Activated naive CD8-positive, alpha-beta T cell treated with anti-CD3 and anti-CD28 coated beads for 36 hours (primary cell): ENCODE measurements at regions not wholly inside any gene's neighbourhood (a gene's known extent, or its start where the extent isn't known, plus 50 kb on each side); places are given as distances from the start of the nearest gene placed in this dataset.

Experiments used
- DNase-seq: peaks from one replicate; pipeline ENCODE4 v3.0.0; 2021
- H3K27ac Mint-ChIP-seq: one replicate; pipeline ENCODE4 v1.8.0; 2022; ENCODE audit warnings: mild to moderate bottlenecking, moderate library complexity, mixed read lengths
- H3K27me3 Mint-ChIP-seq: one replicate; pipeline ENCODE4 v1.8.0; 2022; ENCODE audit warnings: mild to moderate bottlenecking, mixed read lengths
- H3K36me3 Mint-ChIP-seq: one replicate; pipeline ENCODE4 v1.8.0; 2021; ENCODE audit warnings: mild to moderate bottlenecking, mixed read lengths
- H3K4me1 Mint-ChIP-seq: one replicate; pipeline ENCODE4 v1.8.0; 2021; ENCODE audit warnings: mixed read lengths
- H3K4me3 Mint-ChIP-seq: one replicate; pipeline ENCODE4 v1.8.0; 2022; ENCODE audit warnings: mild to moderate bottlenecking, moderate library complexity, mixed read lengths
- H3K9me3 Mint-ChIP-seq: one replicate; pipeline ENCODE4 v1.8.0; 2022; ENCODE audit warnings: mixed read lengths

DNA sequence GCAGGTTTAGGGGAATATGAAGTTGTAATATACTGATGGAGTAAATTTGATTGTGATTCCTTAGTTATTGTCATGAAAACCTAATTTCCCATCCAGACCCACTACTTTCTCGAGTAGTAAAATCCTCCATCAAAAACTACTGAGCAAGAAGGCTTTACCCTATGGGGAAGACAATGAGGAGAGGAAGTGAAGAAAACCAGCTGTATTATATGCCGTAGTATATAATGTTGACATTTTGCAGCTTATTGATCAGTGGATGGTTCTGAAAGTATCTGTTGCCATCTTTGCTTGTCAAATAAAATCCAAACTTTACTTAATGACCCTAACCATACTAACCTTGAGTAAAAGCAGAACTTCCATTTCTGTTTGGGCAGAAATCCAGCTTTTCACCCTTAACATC lies 292.8 kb upstream of the RAG2 start:
- DNase-seq, result no peak
- H3K36me3 Mint-ChIP-seq, result no peaks in the 10 kb centered on the region
- no peaks in the 10 kb centered on the region for H3K9me3 Mint-ChIP-seq
- H3K27ac Mint-ChIP-seq, result no peak overlapping the region
- no peaks in the 10 kb centered on the region for H3K4me1 Mint-ChIP-seq
- H3K27me3 Mint-ChIP-seq, result no peaks in the 10 kb centered on the region
- no peak overlapping the region for H3K4me3 Mint-ChIP-seq

DNA sequence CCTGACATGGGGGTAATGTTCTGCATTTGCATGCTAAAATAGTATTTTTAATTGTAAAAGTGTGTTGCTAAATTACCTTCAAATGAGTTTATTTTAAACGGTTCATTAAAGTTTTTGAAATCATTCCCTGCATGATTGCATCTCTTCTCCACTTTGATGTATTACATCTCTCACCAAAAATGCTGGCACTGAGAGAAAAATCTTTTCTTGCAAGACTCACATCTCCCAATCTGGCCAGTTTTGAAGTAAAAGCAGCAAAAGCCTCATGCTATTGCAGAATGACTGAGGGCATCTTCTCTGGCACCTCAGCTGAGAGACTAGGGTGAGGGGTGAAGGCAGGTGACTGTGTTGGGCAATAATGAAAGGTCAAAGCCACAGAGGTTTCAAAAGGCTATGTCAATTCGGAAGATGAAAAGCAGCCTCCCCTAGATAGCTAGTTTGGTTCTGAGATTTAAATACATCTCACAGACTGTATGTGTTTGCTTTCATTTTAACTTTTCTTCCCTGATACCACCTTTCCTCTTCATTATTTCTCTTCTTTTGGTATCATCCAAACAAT lies 292.2 kb upstream of the RAG2 start:
- no peak for DNase-seq
- Mint-ChIP-seq H3K4me1 (no peaks in the 10 kb centered on the region), H3K36me3 (no peaks in the 10 kb centered on the region), H3K27ac (no peak overlapping the region), H3K4me3 (no peak overlapping the region), H3K27me3 (no peaks in the 10 kb centered on the region), H3K9me3 (no peaks in the 10 kb centered on the region)

- no peaks in the 10 kb centered on the region for H3K27me3 Mint-ChIP-seq
- H3K9me3 Mint-ChIP-seq, result no peaks in the 10 kb centered on the region
- no peak overlapping the region for H3K4me3 Mint-ChIP-seq
- no peaks in the 10 kb centered on the region for H3K36me3 Mint-ChIP-seq
- H3K4me1 Mint-ChIP-seq, result no peaks in the 10 kb centered on the region
- no peak for DNase-seq
- H3K27ac Mint-ChIP-seq, result no peak overlapping the region
Observed at GRCh38 chr11:36885154-36885553, 287.1 kb upstream of the RAG2 start.

GRCh38 chr11:36878737-36879136 lies 280.7 kb upstream of the RAG2 start:
- DNase-seq, result no peak
- Mint-ChIP-seq H3K9me3 (no peaks in the 10 kb centered on the region), H3K36me3 (no peaks in the 10 kb centered on the region), H3K27me3 (no peaks in the 10 kb centered on the region), H3K4me3 (no peak overlapping the region), H3K4me1 (no peaks in the 10 kb centered on the region), H3K27ac (no peak overlapping the region)

GRCh38 chr11:36877149-36877548 lies 279.1 kb upstream of the RAG2 start:
- Mint-ChIP-seq H3K27me3 (no peaks in the 10 kb centered on the region), H3K4me1 (no peaks in the 10 kb centered on the region), H3K36me3 (no peaks in the 10 kb centered on the region), H3K4me3 (no peak overlapping the region), H3K9me3 (no peaks in the 10 kb centered on the region), H3K27ac (no peak overlapping the region)
- DNase-seq, result no peak

DNA sequence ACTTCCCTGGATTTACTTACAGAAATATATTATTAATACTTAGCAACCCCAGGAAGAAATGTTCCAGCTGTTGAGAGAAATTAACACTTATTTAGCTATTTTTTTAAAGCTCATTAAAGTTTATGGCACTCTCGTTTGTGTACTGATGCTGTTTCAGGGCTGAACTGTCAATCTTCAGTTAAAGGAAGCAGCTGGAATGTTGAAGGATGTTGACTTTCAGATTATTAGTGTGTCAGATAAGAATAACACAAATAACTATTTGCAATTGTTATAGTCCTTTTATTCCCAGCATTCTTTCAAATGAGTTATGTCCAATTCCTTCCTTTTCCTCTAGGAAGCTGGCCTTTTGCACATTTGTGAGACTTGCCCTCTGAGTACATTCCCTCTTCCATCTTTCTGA lies 278.2 kb upstream of the RAG2 start:
- Mint-ChIP-seq H3K4me3 (no peak overlapping the region), H3K36me3 (no peaks in the 10 kb centered on the region), H3K9me3 (no peaks in the 10 kb centered on the region), H3K4me1 (no peaks in the 10 kb centered on the region), H3K27me3 (peaks cover 3% of the 10 kb centered on the region), H3K27ac (no peak overlapping the region)
- DNase-seq, result no peak

DNA sequence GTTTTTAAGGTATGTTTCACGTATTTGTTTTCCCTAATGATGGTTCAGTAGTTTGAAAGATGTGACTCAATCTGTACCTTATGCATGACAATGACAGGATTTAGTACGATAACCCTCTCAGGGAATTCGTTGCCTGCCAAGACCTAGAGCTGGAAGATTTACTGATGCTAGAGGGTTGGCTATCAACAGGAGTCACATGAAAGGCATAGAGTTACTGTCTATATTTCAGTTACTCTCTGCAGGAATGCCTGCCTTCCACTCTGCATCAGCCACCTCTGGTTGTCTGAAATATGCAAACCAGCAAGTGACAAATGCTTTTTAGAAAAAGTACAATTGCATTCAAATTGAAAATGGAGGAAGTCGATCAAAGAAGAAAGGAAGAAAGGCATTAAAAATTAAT lies 276.3 kb upstream of the RAG2 start:
- no peak overlapping the region for H3K4me3 Mint-ChIP-seq
- no peaks in the 10 kb centered on the region for H3K4me1 Mint-ChIP-seq
- no peaks in the 10 kb centered on the region for H3K36me3 Mint-ChIP-seq
- DNase-seq, result no peak
- peaks cover 3% of the 10 kb centered on the region for H3K27me3 Mint-ChIP-seq
- no peaks in the 10 kb centered on the region for H3K9me3 Mint-ChIP-seq
- no peak overlapping the region for H3K27ac Mint-ChIP-seq

GRCh38 chr11:36870361-36870760 lies 272.3 kb upstream of the RAG2 start:
- H3K27ac Mint-ChIP-seq, result no peak overlapping the region
- H3K36me3 Mint-ChIP-seq, result no peaks in the 10 kb centered on the region
- H3K4me1 Mint-ChIP-seq, result no peaks in the 10 kb centered on the region
- H3K27me3 Mint-ChIP-seq, result peaks cover 3% of the 10 kb centered on the region
- no peak for DNase-seq
- no peaks in the 10 kb centered on the region for H3K9me3 Mint-ChIP-seq
- no peak overlapping the region for H3K4me3 Mint-ChIP-seq

DNA sequence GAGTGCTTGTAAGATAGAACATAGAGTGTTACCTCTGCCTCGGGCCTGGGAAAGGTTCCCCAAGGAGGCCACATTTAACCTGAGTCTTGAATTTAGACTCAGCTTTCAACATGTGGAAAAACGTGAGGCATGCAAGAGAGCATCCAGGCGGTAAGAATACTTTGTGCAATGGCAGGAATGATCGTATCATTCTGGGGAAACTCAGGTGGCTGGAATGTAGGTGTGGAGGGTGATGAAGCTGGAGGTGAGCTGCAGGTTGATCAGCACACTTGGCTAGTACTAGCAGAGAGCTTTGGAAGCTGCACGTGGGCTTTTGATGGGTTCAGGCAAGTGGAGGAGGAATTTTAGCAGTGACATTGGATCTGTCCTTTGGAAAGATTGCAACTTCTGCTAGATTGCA lies 270.3 kb upstream of the RAG2 start:
- Mint-ChIP-seq H3K36me3 (no peaks in the 10 kb centered on the region), H3K4me1 (no peaks in the 10 kb centered on the region), H3K27ac (no peak overlapping the region), H3K4me3 (no peak overlapping the region), H3K27me3 (peaks cover 3% of the 10 kb centered on the region), H3K9me3 (no peaks in the 10 kb centered on the region)
- DNase-seq, result no peak

GRCh38 chr11:36865846-36866245 lies 267.8 kb upstream of the RAG2 start:
- DNase-seq, result no peak
- Mint-ChIP-seq H3K4me1 (no peaks in the 10 kb centered on the region), H3K27me3 (no peaks in the 10 kb centered on the region), H3K4me3 (no peak overlapping the region), H3K27ac (no peak overlapping the region), H3K36me3 (no peaks in the 10 kb centered on the region), H3K9me3 (no peaks in the 10 kb centered on the region)

- no peak overlapping the region for H3K27ac Mint-ChIP-seq
- H3K9me3 Mint-ChIP-seq, result no peaks in the 10 kb centered on the region
- H3K4me3 Mint-ChIP-seq, result no peak overlapping the region
- H3K27me3 Mint-ChIP-seq, result peaks cover 4% of the 10 kb centered on the region
- H3K4me1 Mint-ChIP-seq, result no peaks in the 10 kb centered on the region
- no peak for DNase-seq
- no peaks in the 10 kb centered on the region for H3K36me3 Mint-ChIP-seq
Observed at GRCh38 chr11:36854875-36855274, 256.8 kb upstream of the RAG2 start.

DNA sequence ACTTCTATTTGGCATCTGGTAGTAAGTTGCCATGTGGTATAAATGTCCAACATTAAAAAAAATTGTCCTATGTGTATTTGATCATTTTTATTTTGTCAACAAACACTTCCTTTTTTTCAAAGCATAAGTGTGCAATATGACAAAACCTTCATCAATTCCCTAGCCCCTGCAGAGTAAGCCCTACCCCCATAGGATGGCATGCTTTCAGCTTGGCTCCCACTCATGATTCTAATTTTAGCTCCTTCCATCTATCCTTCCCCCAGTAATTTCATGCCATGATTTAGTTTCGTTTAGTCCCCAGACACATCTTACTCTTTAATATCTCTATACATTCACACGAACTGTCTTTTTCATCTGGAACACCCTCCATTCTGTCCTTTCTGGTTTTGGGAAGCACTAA lies 250.6 kb upstream of the RAG2 start:
- H3K4me1 Mint-ChIP-seq, result no peaks in the 10 kb centered on the region
- H3K36me3 Mint-ChIP-seq, result no peaks in the 10 kb centered on the region
- no peak for DNase-seq
- no peak overlapping the region for H3K4me3 Mint-ChIP-seq
- peaks cover 4% of the 10 kb centered on the region for H3K27me3 Mint-ChIP-seq
- no peaks in the 10 kb centered on the region for H3K9me3 Mint-ChIP-seq
- no peak overlapping the region for H3K27ac Mint-ChIP-seq

- no peaks in the 10 kb centered on the region for H3K36me3 Mint-ChIP-seq
- no peaks in the 10 kb centered on the region for H3K9me3 Mint-ChIP-seq
- H3K27me3 Mint-ChIP-seq, result peaks cover 17% of the 10 kb centered on the region
- H3K27ac Mint-ChIP-seq, result no peak overlapping the region
- H3K4me3 Mint-ChIP-seq, result no peak overlapping the region
- no peaks in the 10 kb centered on the region for H3K4me1 Mint-ChIP-seq
- no peak for DNase-seq
Observed at GRCh38 chr11:36840378-36840777, 242.3 kb upstream of the RAG2 start.

GRCh38 chr11:36837831-36838437 lies 239.9 kb upstream of the RAG2 start:
- no peak for DNase-seq
- Mint-ChIP-seq H3K27ac (no peak overlapping the region), H3K36me3 (no peaks in the 10 kb centered on the region), H3K9me3 (no peaks in the 10 kb centered on the region), H3K4me1 (no peaks in the 10 kb centered on the region), H3K27me3 (peaks cover 17% of the 10 kb centered on the region), H3K4me3 (no peak overlapping the region)

DNA sequence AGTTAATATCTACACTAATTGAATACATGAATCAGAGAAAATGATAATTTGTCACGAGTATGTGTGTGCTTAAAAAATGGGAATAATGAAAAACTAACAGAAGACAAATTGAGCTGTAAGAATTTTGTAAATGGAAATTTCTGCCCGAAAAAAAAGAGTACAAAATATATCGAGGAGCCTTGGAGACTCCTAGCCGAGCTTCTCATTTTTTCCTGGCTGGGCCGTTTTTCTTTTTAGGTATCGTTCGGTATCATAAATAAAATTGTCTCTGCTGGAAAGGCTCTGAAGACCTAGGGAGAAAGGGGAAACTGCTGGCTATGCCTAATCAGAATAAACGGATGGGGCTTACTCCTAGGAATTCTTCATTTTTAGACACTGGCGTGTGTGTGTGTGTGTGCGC lies 227.2 kb upstream of the RAG2 start:
- Mint-ChIP-seq H3K9me3 (peaks cover 2% of the 10 kb centered on the region), H3K27me3 (peaks cover 3% of the 10 kb centered on the region), H3K4me3 (no peak overlapping the region), H3K4me1 (no peaks in the 10 kb centered on the region), H3K27ac (no peak overlapping the region), H3K36me3 (no peaks in the 10 kb centered on the region)
- DNase-seq, result no peak

DNA sequence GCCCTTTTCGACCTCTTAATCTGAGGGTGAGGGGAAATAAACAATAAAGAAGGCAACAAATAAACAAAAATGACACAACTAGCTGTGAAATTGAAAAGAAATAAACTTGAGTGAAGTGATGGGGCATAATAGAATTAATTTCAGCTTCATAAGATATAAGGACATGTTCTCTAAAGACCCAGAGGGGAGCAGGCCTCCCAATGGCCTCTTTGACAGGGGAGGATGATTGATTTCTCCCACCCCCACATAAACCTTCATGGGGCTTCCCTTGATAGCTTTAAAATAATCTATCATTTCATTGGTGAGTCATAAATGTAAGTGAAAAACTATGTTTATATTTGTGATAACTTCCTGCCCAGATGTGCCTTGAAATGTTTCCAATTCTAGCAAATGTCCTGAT lies 226.3 kb upstream of the RAG2 start:
- Mint-ChIP-seq H3K36me3 (no peaks in the 10 kb centered on the region), H3K27ac (no peak overlapping the region), H3K9me3 (peaks cover 2% of the 10 kb centered on the region), H3K4me3 (no peak overlapping the region), H3K27me3 (peaks cover 3% of the 10 kb centered on the region), H3K4me1 (no peaks in the 10 kb centered on the region)
- no peak for DNase-seq
